HepG2 (cell line): ENCODE measurements at regions not wholly inside any gene's neighbourhood (a gene's known extent, or its start where the extent isn't known, plus 50 kb on each side); places are given as distances from the start of the nearest gene placed in this dataset.

Experiments used
- ATF1 ChIP-seq: IDR thresholded peaks from 2 replicates; pipeline ENCODE4 v1.6.1; 2016; ENCODE audit warnings: mild to moderate bottlenecking, control low read depth
- CEBPB ChIP-seq: IDR thresholded peaks from 2 replicates; pipeline ENCODE4 v1.6.1; 2011; ENCODE audit warnings: low read depth, low read length, improper control_type of control experiment, borderline replicate concordance
- EED ChIP-seq: sonication (generic); formaldehyde crosslinking; IDR thresholded peaks from 2 replicates; pipeline ENCODE4 v1.5.0; 2020; ENCODE audit warnings: mild to moderate bottlenecking, missing genetic modification reagents
- FOXA1 ChIP-seq, 2 experiments: fragments of 450-650 bp in 1 of 2; sonication (generic) in 1 of 2; formaldehyde crosslinking in 1 of 2; IDR thresholded peaks; 2 replicates each; pipeline versions ENCODE4 v1.4.0 to v1.6.1; 2016 to 2020; ENCODE audit warnings: missing genetic modification reagents in 1 of 2
- MATR3 ChIP-seq: sonication (generic); formaldehyde crosslinking; IDR thresholded peaks from 2 replicates; pipeline ENCODE4 v1.4.0; 2020; ENCODE audit warnings: missing genetic modification reagents
- MBD4 ChIP-seq: IDR thresholded peaks from 2 replicates; pipeline ENCODE4 v1.6.1; 2012; ENCODE audit warnings: low read length, inconsistent platforms, borderline replicate concordance
- ONECUT2 ChIP-seq: sonication (generic); formaldehyde crosslinking; IDR thresholded peaks from 2 replicates; pipeline ENCODE4 v1.4.0; 2020; ENCODE audit warnings: missing genetic modification reagents
- RARA ChIP-seq: IDR thresholded peaks from 2 replicates; pipeline ENCODE4 v1.6.1; 2016; ENCODE audit warnings: missing genetic modification reagents, missing compliant biosample characterization
- SUZ12 ChIP-seq: fragments of 150-350 bp; IDR thresholded peaks from 2 replicates; pipeline ENCODE4 v1.6.1; 2014; ENCODE audit warnings: low read depth, low read length
- TSC22D2 ChIP-seq: sonication (generic); formaldehyde crosslinking; IDR thresholded peaks from 2 replicates; pipeline ENCODE4 v1.5.1; 2020; ENCODE audit warnings: missing genetic modification reagents, mild to moderate bottlenecking, borderline replicate concordance
- ZKSCAN5 ChIP-seq: sonication (generic); formaldehyde crosslinking; IDR thresholded peaks from 2 replicates; pipeline ENCODE4 v1.5.1; 2020; ENCODE audit warnings: mild to moderate bottlenecking, missing genetic modification reagents
- ZNF20 ChIP-seq: sonication (generic); formaldehyde crosslinking; IDR thresholded peaks from 2 replicates; pipeline ENCODE4 v1.4.0; 2020; ENCODE audit warnings: mild to moderate bottlenecking, moderate library complexity, missing genetic modification reagents
- ZNF556 ChIP-seq: sonication (generic); formaldehyde crosslinking; IDR thresholded peaks from 2 replicates; pipeline ENCODE4 v1.4.0; 2020; ENCODE audit warnings: mild to moderate bottlenecking, missing genetic modification reagents, borderline replicate concordance
- ZNF570 ChIP-seq: sonication (generic); formaldehyde crosslinking; IDR thresholded peaks from 2 replicates; pipeline ENCODE4 v1.4.0; 2020; ENCODE audit warnings: mild to moderate bottlenecking, missing genetic modification reagents, borderline replicate concordance
- ZNF761 ChIP-seq: sonication (generic); formaldehyde crosslinking; conservative IDR thresholded peaks from 2 replicates; pipeline ENCODE4 v1.4.0; 2020; ENCODE audit warnings: mild to moderate bottlenecking, missing genetic modification reagents
- ZSCAN22 ChIP-seq: sonication (generic); formaldehyde crosslinking; IDR thresholded peaks from 2 replicates; pipeline ENCODE4 v1.4.0; 2020; ENCODE audit warnings: mild to moderate bottlenecking, missing genetic modification reagents
- TF ChIP-seq, protein P1 (sequence below): conservative IDR thresholded peaks from 2 replicates; pipeline ENCODE4 v1.6.1; 2018; ENCODE audit warnings: missing genetic modification reagents
- TF ChIP-seq, protein P2 (sequence below): sonication (generic); formaldehyde crosslinking; IDR thresholded peaks from 2 replicates; pipeline ENCODE4 v1.4.0; 2020; ENCODE audit warnings: missing genetic modification reagents, borderline replicate concordance
- TF ChIP-seq, protein P3 (sequence below): sonication (generic); formaldehyde crosslinking; IDR thresholded peaks from 2 replicates; pipeline ENCODE4 v1.4.0; 2020; ENCODE audit warnings: missing genetic modification reagents, borderline replicate concordance
- TF ChIP-seq, protein P4 (sequence below): sonication (generic); formaldehyde crosslinking; conservative IDR thresholded peaks from 2 replicates; pipeline ENCODE4 v1.4.0; 2020; ENCODE audit warnings: missing genetic modification reagents
- TF ChIP-seq, protein P5 (sequence below): sonication (generic); formaldehyde crosslinking; IDR thresholded peaks from 2 replicates; pipeline ENCODE4 v1.9.0; 2021; ENCODE audit warnings: missing genetic modification reagents, mild to moderate bottlenecking, borderline replicate concordance
- TF ChIP-seq, protein P6 (sequence below): sonication (generic); formaldehyde crosslinking; IDR thresholded peaks from 2 replicates; pipeline ENCODE4 v1.4.0; 2020; ENCODE audit warnings: mild to moderate bottlenecking, missing genetic modification reagents

DNA sequence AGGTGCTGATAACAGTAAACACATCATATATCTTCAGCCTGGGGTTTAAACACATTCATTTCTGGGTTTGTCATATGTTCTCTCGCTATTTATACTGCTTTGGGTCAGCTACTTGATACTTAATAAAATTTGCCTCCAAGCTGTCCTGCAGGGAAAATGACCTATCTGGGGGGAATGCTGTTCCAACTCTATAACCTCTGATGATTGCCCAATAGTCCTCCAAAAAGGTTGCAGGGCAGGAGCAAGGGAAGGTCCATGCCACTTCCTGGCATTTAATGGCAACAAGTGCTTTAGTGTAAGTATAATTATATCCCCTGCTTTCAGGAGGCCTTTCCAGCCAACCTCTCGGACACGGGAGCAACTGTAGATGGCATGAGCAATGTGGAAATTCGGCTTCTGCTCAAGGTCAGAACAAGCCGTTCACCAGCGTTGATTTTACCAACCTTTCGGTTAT is 198.0 kb upstream of the EEA1 start (continued):
- TF ChIP-seq, protein P1, sequence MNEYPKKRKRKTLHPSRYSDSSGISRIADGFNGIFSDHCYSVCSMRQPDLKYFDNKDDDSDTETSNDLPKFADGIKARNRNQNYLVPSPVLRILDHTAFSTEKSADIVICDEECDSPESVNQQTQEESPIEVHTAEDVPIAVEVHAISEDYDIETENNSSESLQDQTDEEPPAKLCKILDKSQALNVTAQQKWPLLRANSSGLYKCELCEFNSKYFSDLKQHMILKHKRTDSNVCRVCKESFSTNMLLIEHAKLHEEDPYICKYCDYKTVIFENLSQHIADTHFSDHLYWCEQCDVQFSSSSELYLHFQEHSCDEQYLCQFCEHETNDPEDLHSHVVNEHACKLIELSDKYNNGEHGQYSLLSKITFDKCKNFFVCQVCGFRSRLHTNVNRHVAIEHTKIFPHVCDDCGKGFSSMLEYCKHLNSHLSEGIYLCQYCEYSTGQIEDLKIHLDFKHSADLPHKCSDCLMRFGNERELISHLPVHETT, result no peak
- TF ChIP-seq, protein P2, sequence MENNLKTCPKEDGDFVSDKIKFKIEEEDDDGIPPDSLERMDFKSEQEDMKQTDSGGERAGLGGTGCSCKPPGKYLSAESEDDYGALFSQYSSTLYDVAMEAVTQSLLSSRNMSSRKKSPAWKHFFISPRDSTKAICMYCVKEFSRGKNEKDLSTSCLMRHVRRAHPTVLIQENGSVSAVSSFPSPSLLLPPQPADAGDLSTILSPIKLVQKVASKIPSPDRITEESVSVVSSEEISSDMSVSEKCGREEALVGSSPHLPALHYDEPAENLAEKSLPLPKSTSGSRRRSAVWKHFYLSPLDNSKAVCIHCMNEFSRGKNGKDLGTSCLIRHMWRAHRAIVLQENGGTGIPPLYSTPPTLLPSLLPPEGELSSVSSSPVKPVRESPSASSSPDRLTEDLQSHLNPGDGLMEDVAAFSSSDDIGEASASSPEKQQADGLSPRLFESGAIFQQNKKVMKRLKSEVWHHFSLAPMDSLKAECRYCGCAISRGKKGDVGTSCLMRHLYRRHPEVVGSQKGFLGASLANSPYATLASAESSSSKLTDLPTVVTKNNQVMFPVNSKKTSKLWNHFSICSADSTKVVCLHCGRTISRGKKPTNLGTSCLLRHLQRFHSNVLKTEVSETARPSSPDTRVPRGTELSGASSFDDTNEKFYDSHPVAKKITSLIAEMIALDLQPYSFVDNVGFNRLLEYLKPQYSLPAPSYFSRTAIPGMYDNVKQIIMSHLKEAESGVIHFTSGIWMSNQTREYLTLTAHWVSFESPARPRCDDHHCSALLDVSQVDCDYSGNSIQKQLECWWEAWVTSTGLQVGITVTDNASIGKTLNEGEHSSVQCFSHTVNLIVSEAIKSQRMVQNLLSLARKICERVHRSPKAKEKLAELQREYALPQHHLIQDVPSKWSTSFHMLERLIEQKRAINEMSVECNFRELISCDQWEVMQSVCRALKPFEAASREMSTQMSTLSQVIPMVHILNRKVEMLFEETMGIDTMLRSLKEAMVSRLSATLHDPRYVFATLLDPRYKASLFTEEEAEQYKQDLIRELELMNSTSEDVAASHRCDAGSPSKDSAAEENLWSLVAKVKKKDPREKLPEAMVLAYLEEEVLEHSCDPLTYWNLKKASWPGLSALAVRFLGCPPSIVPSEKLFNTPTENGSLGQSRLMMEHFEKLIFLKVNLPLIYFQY (CRISPR knock-in tag), result 0 out of 2 replicates have a peak, but pooled peaks have one; percentile 6
- TF ChIP-seq ZNF761 (CRISPR knock-in tag) (0 out of 2 replicates have a peak, but pooled peaks have one; percentile 16), FOXA1 (IDR thresholded peaks at IDR 0.05) (no peak), FOXA1 (CRISPR knock-in tag; IDR thresholded peaks at IDR 0.05) (no peak), CEBPB (peak; percentile 77; the same call in 1 of the 2 replicates), ZNF20 (CRISPR knock-in tag) (no peak), MATR3 (CRISPR knock-in tag) (no peak), MBD4 (0 out of 2 replicates have a peak, but pooled peaks have one; percentile 7), ZKSCAN5 (CRISPR knock-in tag) (no peak), SUZ12 (no peak), TSC22D2 (CRISPR knock-in tag) (0 out of 2 replicates have a peak, but pooled peaks have one; percentile 9), ATF1 (CRISPR knock-in tag) (no peak), ZNF570 (peak; percentile 24; the same call in 1 of the 2 replicates), EED (no peak), ONECUT2 (no peak), ZNF556 (no peak), ZSCAN22 (CRISPR knock-in tag) (0 out of 2 replicates have a peak, but pooled peaks have one; percentile 58), RARA (CRISPR knock-in tag) (no peak)
- TF ChIP-seq, protein P3, sequence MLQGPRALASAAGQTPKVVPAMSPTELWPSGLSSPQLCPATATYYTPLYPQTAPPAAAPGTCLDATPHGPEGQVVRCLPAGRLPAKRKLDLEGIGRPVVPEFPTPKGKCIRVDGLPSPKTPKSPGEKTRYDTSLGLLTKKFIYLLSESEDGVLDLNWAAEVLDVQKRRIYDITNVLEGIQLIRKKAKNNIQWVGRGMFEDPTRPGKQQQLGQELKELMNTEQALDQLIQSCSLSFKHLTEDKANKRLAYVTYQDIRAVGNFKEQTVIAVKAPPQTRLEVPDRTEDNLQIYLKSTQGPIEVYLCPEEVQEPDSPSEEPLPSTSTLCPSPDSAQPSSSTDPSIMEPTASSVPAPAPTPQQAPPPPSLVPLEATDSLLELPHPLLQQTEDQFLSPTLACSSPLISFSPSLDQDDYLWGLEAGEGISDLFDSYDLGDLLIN (CRISPR knock-in tag), result no peak
- TF ChIP-seq, protein P4, sequence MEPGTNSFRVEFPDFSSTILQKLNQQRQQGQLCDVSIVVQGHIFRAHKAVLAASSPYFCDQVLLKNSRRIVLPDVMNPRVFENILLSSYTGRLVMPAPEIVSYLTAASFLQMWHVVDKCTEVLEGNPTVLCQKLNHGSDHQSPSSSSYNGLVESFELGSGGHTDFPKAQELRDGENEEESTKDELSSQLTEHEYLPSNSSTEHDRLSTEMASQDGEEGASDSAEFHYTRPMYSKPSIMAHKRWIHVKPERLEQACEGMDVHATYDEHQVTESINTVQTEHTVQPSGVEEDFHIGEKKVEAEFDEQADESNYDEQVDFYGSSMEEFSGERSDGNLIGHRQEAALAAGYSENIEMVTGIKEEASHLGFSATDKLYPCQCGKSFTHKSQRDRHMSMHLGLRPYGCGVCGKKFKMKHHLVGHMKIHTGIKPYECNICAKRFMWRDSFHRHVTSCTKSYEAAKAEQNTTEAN, result no peak
- TF ChIP-seq, protein P5, sequence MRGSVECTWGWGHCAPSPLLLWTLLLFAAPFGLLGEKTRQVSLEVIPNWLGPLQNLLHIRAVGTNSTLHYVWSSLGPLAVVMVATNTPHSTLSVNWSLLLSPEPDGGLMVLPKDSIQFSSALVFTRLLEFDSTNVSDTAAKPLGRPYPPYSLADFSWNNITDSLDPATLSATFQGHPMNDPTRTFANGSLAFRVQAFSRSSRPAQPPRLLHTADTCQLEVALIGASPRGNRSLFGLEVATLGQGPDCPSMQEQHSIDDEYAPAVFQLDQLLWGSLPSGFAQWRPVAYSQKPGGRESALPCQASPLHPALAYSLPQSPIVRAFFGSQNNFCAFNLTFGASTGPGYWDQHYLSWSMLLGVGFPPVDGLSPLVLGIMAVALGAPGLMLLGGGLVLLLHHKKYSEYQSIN (CRISPR knock-in tag), result no peak
- TF ChIP-seq, protein P6, sequence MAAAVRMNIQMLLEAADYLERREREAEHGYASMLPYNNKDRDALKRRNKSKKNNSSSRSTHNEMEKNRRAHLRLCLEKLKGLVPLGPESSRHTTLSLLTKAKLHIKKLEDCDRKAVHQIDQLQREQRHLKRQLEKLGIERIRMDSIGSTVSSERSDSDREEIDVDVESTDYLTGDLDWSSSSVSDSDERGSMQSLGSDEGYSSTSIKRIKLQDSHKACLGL (CRISPR knock-in tag), result no peak
